GM13976 (cell line): ENCODE measurements at regions not wholly inside any gene's neighbourhood (a gene's known extent, or its start where the extent isn't known, plus 50 kb on each side); places are given as distances from the start of the nearest gene placed in this dataset.

ENCODE experiments used
- DNase-seq: peaks from one replicate; pipeline ENCODE4 v3.0.0; 2012; ENCODE audit warnings: low spot score
- in situ Hi-C: fragments of 300-500 bp; cut with MboI; formaldehyde crosslinking; loops from one replicate; pipeline ENCODE4 v1.12.0; 2022; ENCODE audit warnings: low sequenced_read_pairs, mixed read lengths, inconsistent platforms; ENCODE audit not compliant: unreplicated experiment
- TF ChIP-seq, protein P1 (sequence below): IDR thresholded peaks from 2 replicates; pipeline ENCODE4 v1.5.1; 2012; ENCODE audit warnings: borderline replicate concordance, mild to moderate bottlenecking; ENCODE audit not compliant: insufficient read depth; ENCODE audit errors: extremely low read depth, missing control alignments, control extremely low read depth

- no peak for DNase-seq
- TF ChIP-seq, protein P1, sequence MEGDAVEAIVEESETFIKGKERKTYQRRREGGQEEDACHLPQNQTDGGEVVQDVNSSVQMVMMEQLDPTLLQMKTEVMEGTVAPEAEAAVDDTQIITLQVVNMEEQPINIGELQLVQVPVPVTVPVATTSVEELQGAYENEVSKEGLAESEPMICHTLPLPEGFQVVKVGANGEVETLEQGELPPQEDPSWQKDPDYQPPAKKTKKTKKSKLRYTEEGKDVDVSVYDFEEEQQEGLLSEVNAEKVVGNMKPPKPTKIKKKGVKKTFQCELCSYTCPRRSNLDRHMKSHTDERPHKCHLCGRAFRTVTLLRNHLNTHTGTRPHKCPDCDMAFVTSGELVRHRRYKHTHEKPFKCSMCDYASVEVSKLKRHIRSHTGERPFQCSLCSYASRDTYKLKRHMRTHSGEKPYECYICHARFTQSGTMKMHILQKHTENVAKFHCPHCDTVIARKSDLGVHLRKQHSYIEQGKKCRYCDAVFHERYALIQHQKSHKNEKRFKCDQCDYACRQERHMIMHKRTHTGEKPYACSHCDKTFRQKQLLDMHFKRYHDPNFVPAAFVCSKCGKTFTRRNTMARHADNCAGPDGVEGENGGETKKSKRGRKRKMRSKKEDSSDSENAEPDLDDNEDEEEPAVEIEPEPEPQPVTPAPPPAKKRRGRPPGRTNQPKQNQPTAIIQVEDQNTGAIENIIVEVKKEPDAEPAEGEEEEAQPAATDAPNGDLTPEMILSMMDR: no peak
- in situ Hi-C loops: no loop called here
Observed at GRCh38 chr2:76406134-76406855, 695.6 kb upstream of the GCFC2 start.

- TF ChIP-seq, protein P1: no peak
- in situ Hi-C loops: no loop called here
- no peak for DNase-seq
Observed at GRCh38 chr2:76393356-76393755, 682.6 kb upstream of the GCFC2 start.

DNA sequence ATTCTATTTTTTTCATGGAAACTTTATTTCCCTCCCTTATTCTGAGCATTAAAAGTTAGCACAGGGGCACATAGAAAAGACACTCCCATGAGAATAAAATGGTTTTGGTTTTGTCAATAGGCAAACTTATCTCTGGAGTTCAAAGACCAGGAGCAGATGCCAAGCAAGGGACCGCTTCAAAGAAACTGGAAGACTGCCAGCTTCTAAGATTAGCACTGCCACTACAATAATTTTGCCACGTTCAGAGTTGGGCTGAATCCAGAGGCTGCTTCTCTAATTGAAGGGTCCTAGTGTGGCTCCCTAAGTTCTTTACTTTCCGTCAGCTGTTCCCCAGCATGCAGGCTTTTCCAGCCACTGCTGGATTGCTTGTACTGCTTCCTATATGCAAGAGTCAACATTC lies 681.0 kb upstream of the GCFC2 start:
- in situ Hi-C loops: no loop called here
- TF ChIP-seq, protein P1: no peak
- DNase-seq: no peak

GRCh38 chr2:76387294-76387693 lies 676.6 kb upstream of the GCFC2 start:
- in situ Hi-C loops: no loop called here
- TF ChIP-seq, protein P1: no peak
- no peak for DNase-seq

- TF ChIP-seq, protein P1: no peak
- no peak for DNase-seq
- in situ Hi-C loops: no loop called here
Observed at GRCh38 chr2:76385943-76386342, 675.2 kb upstream of the GCFC2 start.

DNA sequence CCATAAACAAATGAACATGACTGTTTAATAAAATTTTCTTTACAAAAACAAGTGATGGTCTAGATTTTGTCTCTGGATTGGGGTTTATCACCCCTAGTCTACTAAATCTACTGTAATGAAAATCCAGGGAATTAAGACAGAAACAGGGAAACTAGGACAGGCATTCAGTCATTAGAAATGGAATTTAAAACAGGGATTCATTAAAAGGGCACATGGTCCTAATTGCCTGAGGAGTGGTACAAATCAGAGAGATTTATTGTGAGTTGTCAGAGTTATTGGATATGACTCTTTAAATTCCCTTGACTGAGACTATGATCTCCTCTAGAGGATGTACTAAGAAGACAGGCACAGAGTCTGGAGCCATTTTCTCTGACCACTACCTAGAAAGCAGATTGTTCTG lies 670.9 kb upstream of the GCFC2 start:
- TF ChIP-seq, protein P1: no peak
- in situ Hi-C loops: no loop called here
- no peak for DNase-seq

- no peak for DNase-seq
- TF ChIP-seq, protein P1: no peak
- in situ Hi-C loops: no loop called here
Observed at GRCh38 chr2:76378140-76378539, 667.4 kb upstream of the GCFC2 start.
